ENCODE measurements at regions not wholly inside any gene's neighbourhood (a gene's known extent, or its start where the extent isn't known, plus 50 kb on each side); places are given as distances from the start of the nearest gene placed in this dataset.

GRCh38 chr5:5677738-5678137 is 255.3 kb downstream of the ICE1 start:
- TF ChIP-seq CTCF (IDR thresholded peaks at IDR 0.05; ENCODE audit: low read depth, low read length) (no peak), POLR2A (IDR thresholded peaks at IDR 0.05; ENCODE audit: extremely low read depth, insufficient read length) (no peak), MYC (IDR thresholded peaks at IDR 0.05; ENCODE audit: low read depth, low read length) (no peak), MAX (IDR thresholded peaks at IDR 0.05; ENCODE audit: low read depth, low read length) (peak; percentile 85)

Measured in NB4 (cell line).